Esophagus muscularis mucosa (tissue), 4 donors: ENCODE measurements at regions not wholly inside any gene's neighbourhood (a gene's known extent, or its start where the extent isn't known, plus 50 kb on each side); places are given as distances from the start of the nearest gene placed in this dataset.

Source experiments
- DNase-seq: peaks from one replicate; pipeline ENCODE4 v3.0.0-alpha.2; 2017; ENCODE audit errors: extremely low spot score
- H3K27ac ChIP-seq, 4 donors: fragments of 200-600 bp; sonication (generic); replicated peaks in 1 of 4; 1 replicate in 3 of 4; 2 replicates in 1 of 4; pipeline ENCODE4 v1.5.1; 2016 to 2019; ENCODE audit warnings: mild to moderate bottlenecking in 1 of 4
- H3K27me3 ChIP-seq, 4 donors: fragments of 200-600 bp; sonication (generic); one replicate each; pipeline versions ENCODE4 v1.5.1 to v1.6.0; 2016 to 2019
- H3K36me3 ChIP-seq, 4 donors: fragments of 200-600 bp; sonication (generic); one replicate each; pipeline ENCODE4 v1.5.1; 2016 to 2019
- H3K4me1 ChIP-seq, 4 donors: fragments of 200-600 bp; sonication (generic); one replicate each; pipeline ENCODE4 v1.5.1; 2016 to 2019
- H3K4me3 ChIP-seq, 4 donors: fragments of 200-600 bp; sonication (generic); 1 replicate in 2 of 4; 2 replicates in 2 of 4; pipeline ENCODE4 v1.5.1; 2016 to 2019; ENCODE audit warnings: mild to moderate bottlenecking in 4 of 4, moderate library complexity in 1 of 4
- H3K9me3 ChIP-seq, 4 donors: fragments of 200-600 bp; sonication (generic); 1 replicate in 3 of 4; 2 replicates in 1 of 4; pipeline ENCODE4 v1.5.1; 2016 to 2019
- EP300 ChIP-seq: sonication (generic); formaldehyde crosslinking; IDR thresholded peaks from one replicate; pipeline ENCODE4 v1.6.1; 2017; ENCODE audit warnings: antibody characterized with exemption
- POLR2A ChIP-seq: fragments of 450-650 bp; IDR thresholded peaks from one replicate; pipeline ENCODE4 v1.6.1; 2017; ENCODE audit warnings: antibody characterized with exemption, moderate library complexity, mild to moderate bottlenecking, low read depth
- POLR2AphosphoS5 ChIP-seq, 2 donors: sonication (generic); formaldehyde crosslinking; IDR thresholded peaks; one replicate each; pipeline ENCODE4 v1.6.1; 2017; ENCODE audit warnings: antibody characterized with exemption in 2 of 2
- WGBS: methylation state at CpG from one replicate; pipeline ENCODE4 v1.1.5; 2018; 5-methylcytosine and 5-hydroxymethylcytosine counted together
- intact Hi-C: fragments of 100-400 bp; cut with DNase I; formaldehyde crosslinking; loops from one replicate; pipeline ENCODE4 v1.15.1; 2023
- TF ChIP-seq, protein P1 (sequence below), 3 experiments: fragments of 200-600 bp in 2 of 3; fragments of 450-650 bp in 1 of 3; sonication (generic) in 2 of 3; IDR thresholded peaks; one replicate each; pipeline ENCODE4 v1.5.1; 2017 to 2019; ENCODE audit warnings: antibody characterized with exemption in 3 of 3, mild to moderate bottlenecking in 2 of 3, moderate library complexity in 1 of 3

GRCh38 chr11:15775797-15776196 lies 580.5 kb downstream of the SOX6 start:
- peak; percentile 19 for DNase-seq
- H3K27ac ChIP-seq = no peak overlapping the region
- TF ChIP-seq EP300 = no peak
- intact Hi-C loops = no loop called here
- no peak overlapping the region for H3K4me3 ChIP-seq
- peaks cover 4 to 16% (median 14%) of the 10 kb centered on the region in 4 donors for H3K4me1 ChIP-seq
- no peaks in the 10 kb centered on the region for H3K27me3 ChIP-seq
- no peaks in the 10 kb centered on the region for H3K9me3 ChIP-seq
- no peaks in the 10 kb centered on the region for H3K36me3 ChIP-seq
- WGBS = 77% methylated on average over 2 of the region's 2 CpGs

DNA sequence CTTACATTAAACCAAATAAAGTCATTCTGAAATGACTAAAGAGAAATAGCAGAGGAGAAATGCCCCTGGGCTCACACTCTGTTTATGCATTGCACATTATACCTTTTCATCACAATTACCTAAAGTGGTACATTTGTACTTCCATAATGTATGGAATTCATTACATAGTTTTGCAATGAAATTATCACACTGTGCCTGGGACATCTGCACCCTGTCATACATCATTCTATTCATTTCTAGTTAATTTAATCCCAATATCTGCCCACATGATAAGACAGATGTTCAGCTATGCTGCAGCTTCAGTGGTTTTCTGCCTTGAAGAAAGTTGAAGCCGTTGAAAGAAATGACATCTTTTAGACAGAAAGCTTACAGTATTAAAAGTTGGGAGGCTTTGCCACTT lies 580.0 kb downstream of the SOX6 start:
- intact Hi-C loops = no loop called here
- H3K27me3 ChIP-seq = no peaks in the 10 kb centered on the region
- no peaks in the 10 kb centered on the region for H3K36me3 ChIP-seq
- H3K4me3 ChIP-seq = no peak overlapping the region
- WGBS = 67% methylated on average over 1 of the region's 1 CpG
- no peak overlapping the region for H3K27ac ChIP-seq
- peaks cover 4 to 16% (median 14%) of the 10 kb centered on the region in 4 donors for H3K4me1 ChIP-seq
- no peaks in the 10 kb centered on the region for H3K9me3 ChIP-seq
- TF ChIP-seq POLR2AphosphoS5 (IDR thresholded peaks at IDR 0.05) = no peak
- TF ChIP-seq, protein P1, sequence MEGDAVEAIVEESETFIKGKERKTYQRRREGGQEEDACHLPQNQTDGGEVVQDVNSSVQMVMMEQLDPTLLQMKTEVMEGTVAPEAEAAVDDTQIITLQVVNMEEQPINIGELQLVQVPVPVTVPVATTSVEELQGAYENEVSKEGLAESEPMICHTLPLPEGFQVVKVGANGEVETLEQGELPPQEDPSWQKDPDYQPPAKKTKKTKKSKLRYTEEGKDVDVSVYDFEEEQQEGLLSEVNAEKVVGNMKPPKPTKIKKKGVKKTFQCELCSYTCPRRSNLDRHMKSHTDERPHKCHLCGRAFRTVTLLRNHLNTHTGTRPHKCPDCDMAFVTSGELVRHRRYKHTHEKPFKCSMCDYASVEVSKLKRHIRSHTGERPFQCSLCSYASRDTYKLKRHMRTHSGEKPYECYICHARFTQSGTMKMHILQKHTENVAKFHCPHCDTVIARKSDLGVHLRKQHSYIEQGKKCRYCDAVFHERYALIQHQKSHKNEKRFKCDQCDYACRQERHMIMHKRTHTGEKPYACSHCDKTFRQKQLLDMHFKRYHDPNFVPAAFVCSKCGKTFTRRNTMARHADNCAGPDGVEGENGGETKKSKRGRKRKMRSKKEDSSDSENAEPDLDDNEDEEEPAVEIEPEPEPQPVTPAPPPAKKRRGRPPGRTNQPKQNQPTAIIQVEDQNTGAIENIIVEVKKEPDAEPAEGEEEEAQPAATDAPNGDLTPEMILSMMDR (IDR thresholded peaks at IDR 0.05) = no peak
- no peak for TF ChIP-seq POLR2A
- TF ChIP-seq EP300 = no peak
- no peak for DNase-seq

GRCh38 chr11:15779518-15779917 lies 576.8 kb downstream of the SOX6 start:
- TF ChIP-seq EP300 (no peak), POLR2AphosphoS5 (IDR thresholded peaks at IDR 0.05) (no peak), POLR2A (no peak)
- TF ChIP-seq, protein P1 (IDR thresholded peaks at IDR 0.05) = no peak
- Histone ChIP-seq H3K4me3 (no peak overlapping the region), H3K27me3 (no peaks in the 10 kb centered on the region), H3K36me3 (no peaks in the 10 kb centered on the region), H3K9me3 (no peaks in the 10 kb centered on the region), H3K4me1 (peaks cover 4 to 10% (median 9%) of the 10 kb centered on the region in 4 donors), H3K27ac (no peak overlapping the region)
- intact Hi-C loops = no loop called here
- no peak for DNase-seq
- 68% methylated on average over 2 of the region's 2 CpGs for WGBS

DNA sequence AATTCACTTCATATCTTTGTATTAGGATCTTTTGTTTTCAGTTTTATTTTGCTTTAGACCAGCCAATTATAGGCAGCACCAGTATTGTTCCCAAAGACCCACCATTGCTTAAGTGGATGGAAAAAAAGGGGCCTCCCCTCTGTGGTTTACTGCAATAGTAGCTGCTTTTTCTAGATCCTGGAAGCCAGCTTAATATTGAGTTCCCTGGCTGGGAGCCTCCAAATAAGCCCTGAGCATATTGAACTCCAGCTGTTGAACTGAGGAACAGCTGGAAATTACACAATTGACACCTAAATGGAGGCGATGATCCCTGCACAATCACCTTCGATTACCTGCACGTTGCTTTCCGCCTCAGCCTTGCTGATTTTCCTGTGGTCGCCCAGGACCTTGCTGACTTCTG lies 576.0 kb downstream of the SOX6 start:
- DNase-seq = no peak
- Histone ChIP-seq H3K27me3 (no peaks in the 10 kb centered on the region), H3K9me3 (no peaks in the 10 kb centered on the region), H3K4me1 (peaks cover 0 to 1% (median under 1%) of the 10 kb centered on the region in 4 donors), H3K36me3 (no peaks in the 10 kb centered on the region), H3K4me3 (no peak overlapping the region), H3K27ac (no peak overlapping the region)
- intact Hi-C loops = no loop called here
- 64% methylated on average over 5 of the region's 5 CpGs for WGBS
- no peak for TF ChIP-seq EP300

- Histone ChIP-seq H3K27ac (no peak overlapping the region), H3K9me3 (no peaks in the 10 kb centered on the region), H3K4me1 (no peaks in the 10 kb centered on the region), H3K36me3 (no peaks in the 10 kb centered on the region), H3K27me3 (no peaks in the 10 kb centered on the region), H3K4me3 (no peak overlapping the region)
- no peak for TF ChIP-seq POLR2AphosphoS5 (IDR thresholded peaks at IDR 0.05)
- no peak for TF ChIP-seq EP300
- no peak for TF ChIP-seq POLR2A
- TF ChIP-seq, protein P1 (IDR thresholded peaks at IDR 0.05) = no peak
- no peak for DNase-seq
- WGBS = 74% methylated on average over 2 of the region's 2 CpGs
- intact Hi-C loops = no loop called here
Observed at GRCh38 chr11:15780837-15781236, 575.5 kb downstream of the SOX6 start.

DNA sequence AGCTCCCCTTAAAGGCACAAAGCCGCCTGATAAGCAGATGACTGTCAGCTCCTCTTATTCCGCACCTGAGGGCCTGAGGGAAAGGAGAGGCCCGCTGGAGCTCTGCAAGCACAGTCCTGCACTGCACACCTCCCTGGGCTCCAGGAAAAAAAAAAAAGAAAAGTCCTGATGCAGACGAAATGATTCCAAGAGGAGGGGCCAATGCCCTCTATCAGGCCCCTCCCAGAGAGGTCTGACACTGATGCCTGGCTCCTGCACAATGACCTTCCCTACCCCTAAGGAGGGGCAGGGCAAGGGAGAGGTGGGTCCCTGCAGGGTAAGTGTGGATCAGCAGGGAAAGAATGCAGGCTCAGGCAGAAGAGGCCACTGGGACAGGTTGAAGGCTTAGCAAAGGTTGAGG lies 572.7 kb downstream of the SOX6 start:
- no peak for DNase-seq
- 69% methylated on average over 4 of the region's 4 CpGs for WGBS

More for the DNA sequence above, 572.7 kb downstream of the SOX6 start:
- intact Hi-C loops = no loop called here
- no peaks in the 10 kb centered on the region for H3K27me3 ChIP-seq
- TF ChIP-seq EP300 = no peak
- no peak for TF ChIP-seq POLR2A
- TF ChIP-seq POLR2AphosphoS5 (IDR thresholded peaks at IDR 0.05) = no peak
- TF ChIP-seq, protein P1 (IDR thresholded peaks at IDR 0.05) = no peak
- H3K36me3 ChIP-seq = no peaks in the 10 kb centered on the region
- H3K27ac ChIP-seq = no peak overlapping the region
- H3K9me3 ChIP-seq = no peaks in the 10 kb centered on the region
- H3K4me1 ChIP-seq = no peaks in the 10 kb centered on the region
- no peak overlapping the region for H3K4me3 ChIP-seq
